GM12891 (cell line): ENCODE measurements at regions not wholly inside any gene's neighbourhood (a gene's known extent, or its start where the extent isn't known, plus 50 kb on each side); places are given as distances from the start of the nearest gene placed in this dataset.

Source experiments
- DNase-seq: peaks from one replicate; pipeline ENCODE4 v3.0.0; 2011; ENCODE audit warnings: low spot score; ENCODE audit not compliant: insufficient read length
- FAIRE-seq: peaks from 2 replicates; lab custom pipeline; 2011; peaks lifted over from hg19 to GRCh38; lab: Jason Lieb, UNC
- PAX5 ChIP-seq: IDR thresholded peaks from 2 replicates; pipeline ENCODE4 v1.6.1; 2011; ENCODE audit warnings: low read length, moderate library complexity, mild to moderate bottlenecking; ENCODE audit not compliant: insufficient read depth, severe bottlenecking
- POLR2A ChIP-seq: IDR thresholded peaks from 2 replicates; pipeline ENCODE4 v1.6.1; 2011; ENCODE audit warnings: low read depth, low read length, control low read depth
- POLR2AphosphoS5 ChIP-seq: IDR thresholded peaks from 2 replicates; pipeline ENCODE4 v1.6.1; 2011; ENCODE audit warnings: low read depth, low read length, control low read depth
- POU2F2 ChIP-seq: IDR thresholded peaks from 2 replicates; pipeline ENCODE4 v1.6.1; 2011; ENCODE audit warnings: low read depth, mild to moderate bottlenecking, control low read depth, low read length, moderate library complexity
- SPI1 ChIP-seq: IDR thresholded peaks from 2 replicates; pipeline ENCODE4 v1.6.1; 2011; ENCODE audit warnings: low read depth, low read length, control low read depth
- TAF1 ChIP-seq: IDR thresholded peaks from 2 replicates; pipeline ENCODE4 v1.6.1; 2011; ENCODE audit warnings: low read depth, low read length, control low read depth

GRCh38 chr2:122179492-122180165 is 424.2 kb downstream of the TSN start:
- DNase-seq (no peak), FAIRE-seq (no peak)
- no peak for TF ChIP-seq SPI1
- no peak for TF ChIP-seq PAX5

- no peak for TF ChIP-seq SPI1
- no peak for TF ChIP-seq POLR2A
- TF ChIP-seq POU2F2, result no peak
- TF ChIP-seq PAX5, result no peak
- no peak for TF ChIP-seq TAF1
- TF ChIP-seq POLR2AphosphoS5, result no peak
- DNase-seq (no peak), FAIRE-seq (no peak)
These were observed 425.5 kb downstream of the TSN start for GRCh38 chr2:122180972-122181371.

- no peak for TF ChIP-seq POLR2A
- TF ChIP-seq PAX5, result no peak
- TF ChIP-seq SPI1, result no peak
- no peak for TF ChIP-seq TAF1
- TF ChIP-seq POLR2AphosphoS5, result no peak
- TF ChIP-seq POU2F2, result no peak
- DNase-seq (no peak), FAIRE-seq (no peak)
These were observed 427.3 kb downstream of the TSN start for GRCh38 chr2:122182616-122183355.

- FAIRE-seq, result no peak
- no peak for TF ChIP-seq POLR2A
- no peak for TF ChIP-seq POLR2AphosphoS5
- no peak for TF ChIP-seq PAX5
- no peak for TF ChIP-seq SPI1
- no peak for DNase-seq
These were observed 428.4 kb downstream of the TSN start for GRCh38 chr2:122183890-122184289.

- DNase-seq (no peak), FAIRE-seq (no peak)
- TF ChIP-seq POLR2AphosphoS5 (no peak), POU2F2 (no peak), SPI1 (no peak), PAX5 (no peak), POLR2A (no peak), TAF1 (no peak)
These were observed 431.3 kb downstream of the TSN start for GRCh38 chr2:122186761-122187222.

GRCh38 chr2:122191331-122191730 is 435.9 kb downstream of the TSN start:
- TF ChIP-seq POU2F2 (no peak), SPI1 (no peak), TAF1 (no peak), POLR2A (no peak), PAX5 (no peak), POLR2AphosphoS5 (no peak)
- DNase-seq (no peak), FAIRE-seq (no peak)

GRCh38 chr2:122193622-122194021 is 438.2 kb downstream of the TSN start:
- DNase-seq (no peak), FAIRE-seq (no peak)
- TF ChIP-seq POLR2A (no peak), POLR2AphosphoS5 (no peak), SPI1 (no peak), TAF1 (no peak)

GRCh38 chr2:122194546-122194945 is 439.1 kb downstream of the TSN start:
- FAIRE-seq (no peak), DNase-seq (no peak)
- TF ChIP-seq POU2F2 (no peak), POLR2A (no peak), POLR2AphosphoS5 (no peak)

- FAIRE-seq, result no peak
- TF ChIP-seq POLR2A (no peak), SPI1 (no peak)
- DNase-seq, result no peak
These were observed 448.1 kb downstream of the TSN start for GRCh38 chr2:122203523-122203922.

- FAIRE-seq, result no peak
- no peak for TF ChIP-seq SPI1
- no peak for TF ChIP-seq TAF1
- TF ChIP-seq PAX5, result no peak
- TF ChIP-seq POLR2A, result no peak
- no peak for TF ChIP-seq POU2F2
- no peak for TF ChIP-seq POLR2AphosphoS5
These were observed 450.2 kb downstream of the TSN start for GRCh38 chr2:122205641-122206040.

GRCh38 chr2:122206101-122206500 is 450.6 kb downstream of the TSN start:
- DNase-seq (no peak), FAIRE-seq (no peak)
- TF ChIP-seq POLR2A (no peak), POU2F2 (no peak), TAF1 (no peak), PAX5 (no peak), POLR2AphosphoS5 (no peak), SPI1 (no peak)

More at GRCh38 chr2:122205641-122206040, 450.2 kb downstream of the TSN start:
- no peak for DNase-seq
